Activated CD8-positive, alpha-beta memory T cell treated with anti-CD3 and anti-CD28 coated beads, Interleukin-2, amount 10 ng/mL, durations not matched to agents 7 days and 5 days (primary cell): ENCODE measurements at regions not wholly inside any gene's neighbourhood (a gene's known extent, or its start where the extent isn't known, plus 50 kb on each side); places are given as distances from the start of the nearest gene placed in this dataset.

Experiments
- ATAC-seq: fragments of 150-1000 bp; cut with Tn5 transposase; one replicate; pipeline ENCODE4 v1.10.0; 2021; ENCODE audit warnings: moderate library complexity
- CTCF ChIA-PET: fragments of 350-600 bp; sonication (Branson Sonifier 250); formaldehyde crosslinking; loops from one replicate; lab custom pipeline; 2021; ENCODE audit warnings: antibody characterized with exemption; lab: Charles Lee
- DNase-seq: peaks from one replicate; pipeline ENCODE4 v3.0.0-alpha.2; 2020
- H3K27ac Mint-ChIP-seq: one replicate; pipeline ENCODE4 v1.8.0; 2021; ENCODE audit warnings: mild to moderate bottlenecking, mixed read lengths
- H3K27me3 Mint-ChIP-seq: one replicate; pipeline ENCODE4 v1.8.0; 2021; ENCODE audit warnings: mixed read lengths
- H3K36me3 Mint-ChIP-seq: one replicate; pipeline ENCODE4 v1.8.0; 2021; ENCODE audit warnings: mild to moderate bottlenecking, mixed read lengths
- H3K4me1 Mint-ChIP-seq: one replicate; pipeline ENCODE4 v1.8.0; 2021; ENCODE audit warnings: mixed read lengths
- H3K4me3 Mint-ChIP-seq: one replicate; pipeline ENCODE4 v1.8.0; 2021; ENCODE audit warnings: mild to moderate bottlenecking, moderate library complexity, mixed read lengths
- H3K9me3 Mint-ChIP-seq: one replicate; pipeline ENCODE4 v1.8.0; 2022; ENCODE audit warnings: low read depth, mixed read lengths

DNA sequence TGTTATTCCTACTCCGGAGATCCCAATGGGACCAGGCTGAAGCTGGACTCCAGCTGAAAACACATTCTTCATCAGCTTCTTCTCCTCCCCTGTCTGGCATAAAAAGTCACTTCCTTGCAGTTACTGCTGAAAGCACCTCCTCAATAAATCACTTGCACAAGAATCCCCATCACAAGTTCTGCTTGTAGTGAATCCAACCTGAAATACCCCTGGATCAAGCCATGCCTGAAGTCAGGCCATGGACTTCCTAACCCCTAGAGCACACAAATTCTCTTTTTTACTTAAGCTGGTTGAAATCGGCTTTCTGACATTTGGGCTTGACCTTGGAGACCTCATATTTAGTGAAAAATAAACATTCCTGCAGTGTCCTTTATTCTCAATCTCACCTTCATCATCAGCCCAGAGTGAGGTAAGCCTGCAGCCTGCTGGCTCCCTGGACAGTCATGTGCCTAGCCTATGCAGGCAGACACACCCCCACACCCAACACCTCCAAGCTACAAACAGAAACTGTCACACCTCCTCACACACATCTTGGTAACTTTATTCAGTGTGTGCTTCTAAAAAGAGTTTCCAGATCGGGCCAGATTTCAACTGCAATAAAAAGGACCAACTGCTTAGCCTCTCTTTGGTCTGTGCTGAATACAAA, 51.5 kb upstream of the PTPRT start:
- Mint-ChIP-seq H3K4me1 (no peaks in the 10 kb centered on the region), H3K36me3 (no peaks in the 10 kb centered on the region), H3K27me3 (no peaks in the 10 kb centered on the region), H3K9me3 (peaks cover 2% of the 10 kb centered on the region), H3K27ac (no peak overlapping the region), H3K4me3 (no peak overlapping the region)
- CTCF ChIA-PET = no interaction called here
- DNase-seq (no peak), ATAC-seq (no peak)
